ENCODE measurements at regions not wholly inside any gene's neighbourhood (a gene's known extent, or its start where the extent isn't known, plus 50 kb on each side); places are given as distances from the start of the nearest gene placed in this dataset.
"Not testable (repeated sequence)": the region's sequence is repeated elsewhere in the genome, so short reads cannot be mapped to it uniquely, and the experiment has no call there.

DNA sequence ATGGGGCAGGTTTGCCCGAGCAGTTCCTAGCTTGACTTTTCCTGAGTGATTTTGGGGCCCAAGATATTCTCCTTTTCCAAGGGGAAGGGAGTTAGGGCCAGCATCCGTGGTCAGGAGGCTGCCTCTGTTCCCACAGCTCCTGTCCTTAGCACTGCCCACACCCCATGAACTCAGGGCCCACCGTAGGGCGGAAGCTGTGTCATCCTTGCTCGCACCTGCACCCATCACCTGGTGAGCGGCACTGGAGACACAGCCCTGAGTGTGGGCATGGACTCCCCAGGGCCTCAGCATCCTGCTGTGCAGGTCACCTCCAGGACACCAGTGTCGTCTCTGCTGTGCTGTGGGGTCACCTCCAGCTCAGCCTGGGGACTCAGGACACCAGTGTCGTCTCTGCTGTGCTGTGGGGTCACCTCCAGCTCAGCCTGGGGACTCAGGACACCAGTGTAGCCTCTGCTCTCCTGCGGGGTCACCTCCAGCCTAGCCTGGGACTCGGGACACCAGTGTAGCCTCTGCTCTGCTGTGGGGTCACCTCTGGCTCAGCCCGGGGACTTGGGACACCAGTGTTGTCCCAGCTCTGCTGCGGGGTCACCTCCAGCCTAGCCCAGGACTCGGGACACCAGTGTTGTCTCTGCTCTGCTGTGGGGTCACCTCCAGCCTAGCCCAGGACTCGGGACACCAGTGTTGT is 322.9 kb downstream of the ADGRD1 start:
- TF ChIP-seq, protein P1, sequence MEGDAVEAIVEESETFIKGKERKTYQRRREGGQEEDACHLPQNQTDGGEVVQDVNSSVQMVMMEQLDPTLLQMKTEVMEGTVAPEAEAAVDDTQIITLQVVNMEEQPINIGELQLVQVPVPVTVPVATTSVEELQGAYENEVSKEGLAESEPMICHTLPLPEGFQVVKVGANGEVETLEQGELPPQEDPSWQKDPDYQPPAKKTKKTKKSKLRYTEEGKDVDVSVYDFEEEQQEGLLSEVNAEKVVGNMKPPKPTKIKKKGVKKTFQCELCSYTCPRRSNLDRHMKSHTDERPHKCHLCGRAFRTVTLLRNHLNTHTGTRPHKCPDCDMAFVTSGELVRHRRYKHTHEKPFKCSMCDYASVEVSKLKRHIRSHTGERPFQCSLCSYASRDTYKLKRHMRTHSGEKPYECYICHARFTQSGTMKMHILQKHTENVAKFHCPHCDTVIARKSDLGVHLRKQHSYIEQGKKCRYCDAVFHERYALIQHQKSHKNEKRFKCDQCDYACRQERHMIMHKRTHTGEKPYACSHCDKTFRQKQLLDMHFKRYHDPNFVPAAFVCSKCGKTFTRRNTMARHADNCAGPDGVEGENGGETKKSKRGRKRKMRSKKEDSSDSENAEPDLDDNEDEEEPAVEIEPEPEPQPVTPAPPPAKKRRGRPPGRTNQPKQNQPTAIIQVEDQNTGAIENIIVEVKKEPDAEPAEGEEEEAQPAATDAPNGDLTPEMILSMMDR (conservative IDR thresholded peaks at IDR 0.05) = no peak
- no peak for TF ChIP-seq ZFX (IDR thresholded peaks at IDR 0.05)
- no peak overlapping the region for H3K27ac ChIP-seq

DNA sequence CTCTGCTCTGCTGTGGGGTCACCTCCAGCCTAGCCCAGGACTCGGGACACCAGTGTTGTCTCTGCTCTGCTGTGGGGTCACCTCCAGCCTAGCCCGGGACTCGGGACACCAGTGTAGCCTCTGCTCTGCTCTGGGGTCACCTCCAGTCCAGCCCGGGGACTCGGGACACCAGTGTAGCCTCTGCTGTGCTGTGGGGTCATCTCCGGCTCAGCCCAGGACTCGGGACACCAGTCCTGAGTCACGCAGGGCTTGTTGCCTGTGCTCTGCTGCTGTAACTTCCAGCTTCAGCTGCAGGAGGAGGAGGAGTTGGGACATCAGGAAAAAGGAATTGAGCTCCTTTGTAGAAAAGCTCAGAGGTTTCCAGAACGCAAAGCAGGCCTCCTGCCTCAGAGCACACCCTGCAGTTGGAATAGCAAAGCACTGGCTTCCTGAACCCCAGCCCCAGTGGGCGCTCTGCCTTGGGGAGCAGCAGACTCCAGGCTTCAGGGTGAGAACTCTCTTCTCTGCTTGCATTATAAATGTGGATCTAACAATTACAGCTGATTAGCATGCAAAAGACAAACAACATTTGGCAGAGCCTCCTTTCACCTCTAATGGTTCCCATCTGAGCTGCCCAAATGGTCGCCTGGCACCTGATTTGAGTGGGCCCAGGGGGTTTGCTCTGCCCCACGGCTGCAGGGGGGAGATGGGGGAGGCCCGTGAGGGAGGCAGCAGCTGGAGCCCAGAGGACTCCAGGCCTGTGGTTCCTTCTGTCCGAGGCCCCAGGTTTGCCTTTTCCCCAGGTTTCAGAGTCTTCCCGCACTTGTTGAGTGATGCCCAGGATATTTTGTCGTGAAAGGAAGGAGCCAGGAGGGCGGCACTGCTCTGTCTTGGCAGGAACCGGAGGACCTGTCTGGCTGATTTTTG is 323.7 kb downstream of the ADGRD1 start:
- H3K27ac ChIP-seq = not testable (repeated sequence)

DNA sequence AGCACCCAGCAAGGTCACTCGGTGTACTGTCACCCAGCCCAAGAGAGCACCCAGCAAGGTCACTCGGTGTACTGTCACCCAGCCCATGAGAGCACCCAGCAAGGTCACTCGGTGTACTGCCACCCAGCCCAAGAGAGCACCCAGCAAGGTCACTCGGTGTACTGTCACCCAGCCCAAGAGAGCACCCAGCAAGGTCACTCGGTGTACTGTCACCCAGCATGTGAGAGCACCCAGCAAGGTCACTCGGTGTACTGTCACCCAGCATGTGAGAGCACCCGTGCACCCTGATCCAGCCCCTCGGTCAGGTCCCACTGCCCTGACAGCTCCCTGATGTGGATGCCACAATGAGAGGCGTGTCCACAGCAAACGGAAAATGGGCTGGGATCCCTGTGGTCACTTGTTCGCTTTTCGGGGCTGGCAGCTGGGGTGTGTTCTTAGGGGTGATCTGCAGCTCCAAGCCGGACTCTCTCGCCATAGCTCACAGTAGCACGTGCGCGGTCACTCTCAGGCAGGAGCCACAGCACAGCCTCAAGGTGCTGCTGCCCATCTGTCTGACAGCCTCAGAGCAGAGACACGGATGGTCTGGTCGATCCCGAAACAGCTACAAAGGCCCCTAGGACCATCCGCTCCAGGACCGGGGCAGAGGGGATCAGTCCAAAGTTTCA is 324.9 kb downstream of the ADGRD1 start:
- not testable (repeated sequence) for H3K27ac ChIP-seq

DNA sequence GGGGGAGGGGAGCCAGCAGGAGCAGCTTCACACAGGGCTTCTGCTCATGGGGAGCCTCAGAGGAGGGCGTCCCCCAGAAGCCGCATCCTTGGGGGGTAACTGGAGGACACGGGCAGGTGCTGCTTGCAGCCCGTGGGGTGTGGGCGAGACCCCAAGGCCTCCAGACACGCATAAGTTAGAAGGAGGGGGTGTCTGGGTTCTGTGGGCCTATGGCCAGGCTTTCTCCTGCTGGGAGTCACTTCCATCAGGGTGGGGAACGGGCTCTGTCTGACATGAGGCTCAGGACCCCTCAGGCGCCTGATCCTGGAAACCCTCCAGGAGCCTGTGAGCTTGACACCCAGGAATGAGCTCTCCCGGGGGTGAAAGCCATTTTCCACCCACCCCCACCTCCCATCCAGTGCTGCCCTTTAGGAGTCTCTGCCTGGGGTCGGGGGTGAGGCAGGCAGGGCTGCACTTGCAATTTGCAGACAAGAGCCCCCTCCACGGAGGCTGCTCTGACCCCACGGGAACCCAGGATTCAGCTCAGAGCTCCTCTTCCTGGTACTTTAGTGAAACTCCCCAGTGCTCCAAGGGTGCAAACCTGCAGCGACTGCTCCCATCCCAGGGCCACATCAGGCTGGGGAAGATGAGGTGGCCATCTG is 325.7 kb downstream of the ADGRD1 start:
- TF ChIP-seq, protein P1 (conservative IDR thresholded peaks at IDR 0.05) = no peak
- no peak for TF ChIP-seq ZFX (IDR thresholded peaks at IDR 0.05)
- H3K27ac ChIP-seq = no peak overlapping the region

DNA sequence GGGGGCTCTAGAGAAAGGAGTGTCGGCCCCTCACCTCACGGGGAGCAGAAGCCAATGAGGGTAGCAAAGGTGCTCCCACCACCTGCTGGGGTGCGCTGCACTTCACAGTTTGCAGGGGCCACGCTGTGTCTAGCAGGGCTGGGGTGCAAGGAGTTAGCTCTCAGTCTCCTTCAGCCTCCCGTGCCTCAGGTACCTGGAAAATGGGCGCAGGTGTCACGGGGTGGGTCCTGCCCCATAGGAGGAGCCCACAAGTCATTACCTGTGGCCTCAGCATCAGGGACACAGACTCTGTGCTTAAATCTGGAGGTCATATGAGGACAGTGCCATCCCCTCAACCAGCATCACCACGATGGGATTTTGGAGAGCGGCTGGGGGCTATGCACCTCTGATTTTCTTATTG is 326.7 kb downstream of the ADGRD1 start:
- no peak for TF ChIP-seq ZFX (IDR thresholded peaks at IDR 0.05)
- TF ChIP-seq, protein P1 (conservative IDR thresholded peaks at IDR 0.05) = no peak
- no peak overlapping the region for H3K27ac ChIP-seq

DNA sequence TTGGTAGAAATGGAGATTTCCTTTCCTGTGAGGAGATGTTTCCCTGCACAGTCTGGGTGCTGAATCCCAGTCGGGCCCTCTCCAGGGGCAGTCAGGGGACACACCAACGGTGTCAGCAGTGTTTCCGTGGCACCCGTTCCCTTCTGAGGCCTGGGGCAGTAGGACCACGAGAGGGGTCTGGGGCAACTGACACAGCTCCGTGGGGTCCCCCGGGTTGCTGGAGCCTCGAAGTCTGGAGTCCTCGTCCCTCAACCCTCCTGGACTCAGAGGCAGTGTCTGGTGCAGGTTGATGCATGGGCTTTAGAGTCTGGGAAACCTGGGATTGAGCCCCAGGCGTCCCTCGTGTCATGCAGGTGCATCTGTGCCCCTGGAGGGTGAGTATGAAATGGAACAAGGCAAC is 327.3 kb downstream of the ADGRD1 start:
- no peak overlapping the region for H3K27ac ChIP-seq

DNA sequence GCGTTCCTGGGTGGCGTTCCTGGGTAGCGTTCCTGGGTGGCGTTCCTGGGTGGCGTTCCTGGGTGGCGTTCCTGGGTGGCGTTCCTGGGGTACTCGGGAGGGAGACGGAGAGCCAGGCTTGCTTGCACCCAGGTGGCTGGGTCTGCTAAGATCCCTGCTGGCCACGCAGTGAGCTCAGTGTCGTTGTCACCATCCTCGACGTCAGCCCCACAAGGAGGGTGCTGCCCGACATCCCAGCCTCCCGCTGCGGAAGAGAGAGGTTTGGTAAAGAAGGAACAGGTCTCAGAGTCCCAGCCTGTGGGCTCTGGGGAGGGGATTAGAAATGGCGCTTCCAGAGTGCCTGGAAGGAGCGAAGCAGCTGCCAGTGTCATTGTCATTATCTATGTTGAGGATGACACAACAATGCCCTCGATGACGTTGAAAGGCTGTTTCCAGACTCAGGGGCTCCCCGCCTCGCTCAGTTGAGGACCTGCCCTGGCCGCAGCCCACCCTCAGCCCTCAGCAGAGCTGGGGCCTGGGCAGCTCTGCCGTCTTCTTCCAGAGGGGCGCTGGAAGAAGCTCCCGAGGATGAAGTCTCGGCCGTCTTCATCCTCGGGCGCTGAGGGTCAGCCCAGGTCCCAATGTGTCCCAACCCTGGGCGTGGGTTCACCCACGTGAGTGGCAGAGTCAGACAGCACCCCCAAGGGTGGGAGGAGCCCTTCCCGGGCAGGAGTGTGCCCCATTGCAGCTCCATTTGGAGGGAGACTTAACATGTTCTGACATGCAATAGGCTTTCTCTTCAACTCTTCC is 328.8 kb downstream of the ADGRD1 start:
- TF ChIP-seq ZFX (IDR thresholded peaks at IDR 0.05) = no peak
- TF ChIP-seq, protein P1 (conservative IDR thresholded peaks at IDR 0.05) = no peak
- H3K27ac ChIP-seq = no peak overlapping the region

More for the DNA sequence above, 327.3 kb downstream of the ADGRD1 start:
- no peak for TF ChIP-seq ZFX (IDR thresholded peaks at IDR 0.05)
- TF ChIP-seq, protein P1 (conservative IDR thresholded peaks at IDR 0.05) = no peak
